Sciatic nerve (tissue), 2 donors: ENCODE measurements at regions not wholly inside any gene's neighbourhood (a gene's known extent, or its start where the extent isn't known, plus 50 kb on each side); places are given as distances from the start of the nearest gene placed in this dataset.
"Not testable (repeated sequence)": the region's sequence is repeated elsewhere in the genome, so short reads cannot be mapped to it uniquely, and the experiment has no call there.

ENCODE experiments used
- ATAC-seq: fragments of 200-7000 bp; cut with Tn5 transposase; one replicate; pipeline ENCODE4 v1.9.1; 2020; ENCODE audit warnings: mild to moderate bottlenecking, moderate library complexity
- DNase-seq: peaks from one replicate; pipeline ENCODE4 v3.0.0-alpha.2; 2020; ENCODE audit warnings: low spot score
- intact Hi-C: fragments of 100-400 bp; cut with DNase I; formaldehyde crosslinking; loops from one replicate; pipeline ENCODE4 v1.14.2; 2022
- donor health status: DM: no; HTN: no; CAD: no.
- donor health status: DM: no; HTN: no; CAD: no.

DNA sequence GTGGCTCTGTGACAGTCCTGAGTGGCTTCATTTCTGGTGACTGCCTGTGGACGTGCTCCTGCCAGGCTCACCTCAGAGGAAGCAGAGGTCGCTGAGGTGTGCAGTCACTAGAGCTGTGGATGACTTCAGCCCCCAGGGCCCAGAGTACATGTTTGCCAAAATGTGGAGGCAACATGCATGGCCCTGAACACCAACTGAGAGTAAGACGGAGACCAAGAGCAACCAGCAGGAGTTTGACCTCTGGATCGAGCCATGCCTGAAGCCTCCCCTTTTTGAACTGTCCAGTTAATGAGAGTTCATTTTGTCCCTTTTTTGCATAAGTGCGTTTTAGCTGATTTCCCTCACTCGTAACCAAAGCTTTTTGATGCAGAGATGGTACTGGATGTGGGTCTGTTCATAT is 184.9 kb downstream of the RTP5 start:
- intact Hi-C loops, result no loop called here
- DNase-seq (no peak), ATAC-seq (no peak)

GRCh38 chr2:242054881-242055801 is 185.6 kb downstream of the RTP5 start:
- intact Hi-C loops, result no loop called here
- no peak for ATAC-seq
- DNase-seq, result no peak

- intact Hi-C loops, result no loop called here
- ATAC-seq (no peak), DNase-seq (peak; percentile 28)
Observed at GRCh38 chr2:242056026-242056425, 186.5 kb downstream of the RTP5 start.

- intact Hi-C loops, result no loop called here
- ATAC-seq, result no peak
Observed at GRCh38 chr2:242056785-242057184, 187.3 kb downstream of the RTP5 start.

DNA sequence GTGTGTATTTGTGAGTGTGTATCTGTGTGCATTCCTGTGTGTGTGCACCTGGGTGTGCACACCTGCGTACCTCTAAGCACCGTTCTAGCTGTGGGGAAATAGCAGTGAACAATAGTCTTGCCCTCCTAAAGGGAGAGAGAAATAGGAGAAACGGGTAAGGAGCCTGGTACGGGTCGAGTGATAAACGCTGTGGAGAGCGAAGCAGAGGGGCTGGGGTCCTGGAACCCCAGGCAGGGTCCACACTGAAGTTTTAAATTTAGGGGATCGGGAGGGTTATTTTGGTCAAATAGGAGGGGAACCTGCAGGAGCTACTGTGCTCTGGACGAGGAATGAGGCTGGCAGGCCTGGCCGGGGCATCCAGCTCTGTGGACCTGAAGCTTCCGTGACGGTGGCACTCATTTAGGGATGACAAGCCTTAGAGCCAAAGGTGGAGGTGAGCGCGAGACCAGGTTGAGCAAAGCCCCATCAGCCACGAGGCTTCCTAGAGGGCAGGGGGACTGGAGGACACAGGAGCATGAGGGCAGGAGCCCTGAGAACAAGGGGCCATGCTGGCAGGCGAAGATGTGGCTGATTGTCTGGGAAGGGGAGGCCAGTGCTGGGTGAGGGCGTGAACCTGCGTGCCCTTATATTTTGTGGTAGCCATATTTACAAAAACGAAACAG is 188.0 kb downstream of the RTP5 start:
- intact Hi-C loops, result no loop called here
- DNase-seq (no peak), ATAC-seq (no peak)

More at GRCh38 chr2:242056785-242057184, 187.3 kb downstream of the RTP5 start:
- no peak for DNase-seq

GRCh38 chr2:242058116-242058680 is 188.7 kb downstream of the RTP5 start:
- intact Hi-C loops, result no loop called here
- DNase-seq, result no peak
- ATAC-seq, result no peak

- DNase-seq, result no peak
- intact Hi-C loops, result no loop called here
- ATAC-seq, result no peak
Observed at GRCh38 chr2:242059566-242059965, 190.0 kb downstream of the RTP5 start.

DNA sequence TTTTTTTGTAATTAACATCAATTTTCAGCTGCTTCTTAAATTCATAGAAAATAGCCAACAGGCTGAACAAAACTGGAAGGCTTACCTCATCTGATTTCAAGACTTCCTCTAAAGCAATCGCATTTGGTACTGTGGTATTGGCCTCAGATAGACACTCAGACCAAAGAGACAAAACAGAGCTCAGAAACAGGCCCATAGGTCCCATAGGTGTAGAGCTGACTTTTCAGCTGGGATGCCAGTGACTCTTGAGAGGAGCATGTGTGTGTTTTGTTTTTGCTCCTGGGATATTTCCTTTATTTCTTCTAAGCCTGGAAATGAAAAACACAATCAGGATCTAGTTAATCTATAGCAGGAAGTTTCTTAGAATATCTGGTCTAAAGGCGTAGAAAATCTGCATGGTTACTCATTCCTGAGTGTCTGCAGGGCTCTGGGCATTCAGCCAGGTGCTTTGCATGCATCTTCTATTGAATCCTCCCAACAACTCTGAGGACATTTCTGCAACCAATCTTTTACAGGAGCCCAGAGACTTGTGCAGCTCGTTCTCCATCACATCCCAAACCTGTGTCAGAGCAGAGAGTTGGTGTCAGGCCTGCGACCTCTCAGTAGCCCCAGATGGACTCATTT is 190.8 kb downstream of the RTP5 start:
- intact Hi-C loops, result no loop called here
- DNase-seq (no peak), ATAC-seq (no peak)

DNA sequence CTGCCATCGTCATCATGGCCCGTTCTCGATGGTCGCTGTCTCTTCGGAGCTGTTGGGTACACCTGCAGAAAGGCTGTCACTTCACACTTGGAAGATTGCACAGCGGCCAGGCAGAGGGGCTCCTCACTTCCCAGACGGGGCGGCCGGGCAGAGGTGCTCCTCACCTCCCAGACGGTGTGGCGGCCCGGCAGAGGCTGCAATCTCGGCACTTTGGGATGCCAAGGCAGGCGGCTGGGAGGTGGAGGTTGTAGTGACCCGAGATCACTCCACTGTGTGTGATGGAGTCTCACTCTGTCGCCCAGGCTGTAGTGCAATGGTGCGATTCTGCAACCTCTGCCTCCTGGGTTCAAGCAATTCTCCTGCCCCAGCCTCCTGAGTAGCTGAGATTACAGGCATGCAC is 192.4 kb downstream of the RTP5 start:
- DNase-seq, intact Hi-C loops, ATAC-seq: not testable (repeated sequence)

- no peak for ATAC-seq
- no peak for DNase-seq
- intact Hi-C loops, result no loop called here
Observed at GRCh38 chr2:242063436-242063835, 193.9 kb downstream of the RTP5 start.

GRCh38 chr2:242063850-242064249 is 194.3 kb downstream of the RTP5 start:
- intact Hi-C loops, result no loop called here
- ATAC-seq (no peak), DNase-seq (no peak)

DNA sequence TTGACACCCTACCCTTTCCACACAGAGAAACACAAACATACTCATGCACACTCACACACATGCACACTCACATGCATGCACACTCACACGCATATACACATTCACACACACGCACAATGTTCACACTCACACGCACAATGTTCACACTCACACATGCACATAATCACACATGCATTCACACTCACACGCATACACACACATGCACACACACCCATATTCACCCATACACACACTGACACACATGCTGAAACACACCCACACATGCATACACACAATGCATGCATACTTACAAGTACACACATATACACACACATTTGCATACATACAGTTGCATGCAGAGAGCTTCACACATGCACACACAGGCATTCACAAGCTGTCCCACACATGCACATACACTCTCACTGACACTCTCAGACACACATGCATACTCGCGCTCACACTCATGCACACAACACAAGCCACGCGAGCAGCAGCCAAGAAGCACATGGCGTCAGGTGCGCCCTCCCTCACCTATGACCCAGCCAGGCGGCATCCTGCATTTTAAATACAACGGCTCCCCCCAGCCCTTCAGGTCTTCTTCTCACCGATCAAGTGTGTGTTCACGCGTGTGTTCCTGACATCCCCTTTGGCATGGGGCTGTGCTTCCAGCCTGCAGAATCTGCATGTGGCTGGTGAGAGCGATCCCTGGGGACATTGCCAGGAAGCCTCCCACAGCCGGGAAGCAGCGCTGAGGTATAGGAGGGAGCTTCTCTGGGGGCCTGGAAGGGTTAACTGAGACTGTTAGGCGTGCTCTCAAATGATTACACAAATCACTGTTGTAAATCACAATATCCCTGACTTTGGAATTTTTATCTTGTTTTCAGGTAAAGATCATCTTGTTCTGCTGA is 195.1 kb downstream of the RTP5 start:
- ATAC-seq (no peak), DNase-seq (no peak)
- intact Hi-C loops, result no loop called here

DNA sequence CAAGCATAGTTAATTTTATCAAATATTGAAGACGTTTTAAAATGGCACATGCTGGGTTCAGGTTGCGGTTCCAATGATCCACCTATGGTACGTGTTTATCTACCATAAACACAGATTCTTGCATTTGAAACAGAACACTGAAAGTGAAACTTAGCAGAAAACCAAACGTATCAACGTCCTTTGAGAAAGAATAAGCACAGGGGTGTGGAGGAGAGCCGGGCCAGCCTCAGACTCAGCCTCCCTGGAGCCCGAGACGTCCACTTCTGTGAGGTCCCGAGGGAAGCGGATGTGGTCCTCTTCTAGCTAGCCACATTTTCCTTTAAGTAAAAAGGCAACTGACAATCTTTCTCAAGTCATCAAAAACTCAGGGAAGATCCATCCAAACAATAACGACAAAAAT is 195.9 kb downstream of the RTP5 start:
- no peak for DNase-seq
- intact Hi-C loops, result no loop called here
- ATAC-seq, result no peak

GRCh38 chr2:242069018-242069417 is 199.5 kb downstream of the RTP5 start:
- DNase-seq, result no peak
- intact Hi-C loops, result no loop called here
- no peak for ATAC-seq

GRCh38 chr2:242069938-242070395 is 200.4 kb downstream of the RTP5 start:
- DNase-seq, intact Hi-C loops: not testable (repeated sequence)
- ATAC-seq, result peak; percentile 92

DNA sequence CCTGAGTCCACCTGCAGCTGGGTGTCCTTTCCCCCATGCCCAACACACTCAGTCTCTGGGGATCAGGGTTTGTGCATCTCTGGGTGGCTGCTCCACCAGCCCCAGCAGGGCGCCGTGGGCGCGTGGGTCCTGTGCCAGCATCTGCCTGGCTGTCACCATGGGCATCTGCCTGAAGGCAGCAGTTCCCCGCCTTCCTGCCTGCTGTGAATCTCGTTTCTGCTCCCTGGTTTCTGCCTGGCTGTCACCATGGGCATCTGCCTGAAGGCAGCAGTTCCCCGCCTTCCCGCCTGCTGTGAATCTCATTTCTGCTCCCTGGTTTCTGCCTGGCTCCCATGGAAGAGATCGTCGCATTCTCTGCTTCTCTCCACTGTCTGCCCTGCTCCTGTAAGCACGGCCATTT is 201.2 kb downstream of the RTP5 start:
- intact Hi-C loops, DNase-seq, ATAC-seq: not testable (repeated sequence)

DNA sequence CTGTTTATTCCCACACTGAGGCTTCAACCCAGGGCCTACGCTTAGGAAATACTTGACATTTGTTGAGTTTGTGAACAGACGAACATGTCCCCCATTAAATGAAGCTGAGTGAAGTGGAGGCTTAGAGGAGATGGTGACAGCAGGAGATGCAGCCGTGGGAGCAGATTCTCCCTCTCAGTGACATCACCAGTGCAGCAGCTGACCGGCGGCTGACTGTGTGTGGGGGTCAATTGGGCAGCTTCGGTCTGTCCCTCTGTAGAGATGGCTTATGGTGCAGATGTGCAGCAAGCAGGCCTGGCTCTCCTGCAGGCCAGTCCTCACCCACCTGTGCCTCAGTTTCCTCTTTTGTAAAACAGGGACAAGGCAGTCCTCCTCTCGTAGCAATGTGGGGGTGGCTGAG is 201.8 kb downstream of the RTP5 start:
- DNase-seq, intact Hi-C loops, ATAC-seq: not testable (repeated sequence)

DNA sequence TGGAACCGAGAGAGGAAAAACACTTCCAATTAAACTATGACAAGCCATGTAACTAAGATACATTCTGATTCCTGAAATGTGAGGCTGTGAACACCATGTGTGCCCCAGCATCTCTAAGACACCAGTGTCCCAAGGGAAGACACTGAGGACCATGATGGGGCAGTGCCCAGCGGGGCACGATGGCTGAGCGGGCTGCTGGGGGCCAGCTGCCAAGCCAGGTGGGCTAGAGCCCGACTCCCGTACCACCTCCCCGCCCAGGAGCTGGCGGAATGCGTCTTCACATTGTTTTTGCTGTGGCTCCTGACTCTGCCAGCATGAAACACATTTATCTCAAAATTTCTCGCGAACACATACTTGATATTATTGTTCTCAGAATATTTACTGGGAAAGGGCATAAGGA is 202.4 kb downstream of the RTP5 start:
- DNase-seq, ATAC-seq, intact Hi-C loops: not testable (repeated sequence)
